GM12892 (cell line): ENCODE measurements at regions not wholly inside any gene's neighbourhood (a gene's known extent, or its start where the extent isn't known, plus 50 kb on each side); places are given as distances from the start of the nearest gene placed in this dataset.

Source experiments
- DNase-seq: peaks from one replicate; pipeline ENCODE4 v3.0.0; 2011; ENCODE audit not compliant: insufficient read length
- FAIRE-seq: peaks from 2 replicates; lab custom pipeline; 2011; peaks lifted over from hg19 to GRCh38; lab: Jason Lieb, UNC
- POLR2A ChIP-seq: IDR thresholded peaks from 2 replicates; pipeline ENCODE4 v1.6.1; 2011; ENCODE audit warnings: low read depth, low read length, control low read depth
- POLR2AphosphoS5 ChIP-seq: IDR thresholded peaks from 2 replicates; pipeline ENCODE4 v1.6.1; 2011; ENCODE audit warnings: low read depth, low read length, control low read depth
- TAF1 ChIP-seq: IDR thresholded peaks from 2 replicates; pipeline ENCODE4 v1.6.1; 2011; ENCODE audit warnings: low read depth, mild to moderate bottlenecking, control low read depth, low read length, borderline replicate concordance

DNA sequence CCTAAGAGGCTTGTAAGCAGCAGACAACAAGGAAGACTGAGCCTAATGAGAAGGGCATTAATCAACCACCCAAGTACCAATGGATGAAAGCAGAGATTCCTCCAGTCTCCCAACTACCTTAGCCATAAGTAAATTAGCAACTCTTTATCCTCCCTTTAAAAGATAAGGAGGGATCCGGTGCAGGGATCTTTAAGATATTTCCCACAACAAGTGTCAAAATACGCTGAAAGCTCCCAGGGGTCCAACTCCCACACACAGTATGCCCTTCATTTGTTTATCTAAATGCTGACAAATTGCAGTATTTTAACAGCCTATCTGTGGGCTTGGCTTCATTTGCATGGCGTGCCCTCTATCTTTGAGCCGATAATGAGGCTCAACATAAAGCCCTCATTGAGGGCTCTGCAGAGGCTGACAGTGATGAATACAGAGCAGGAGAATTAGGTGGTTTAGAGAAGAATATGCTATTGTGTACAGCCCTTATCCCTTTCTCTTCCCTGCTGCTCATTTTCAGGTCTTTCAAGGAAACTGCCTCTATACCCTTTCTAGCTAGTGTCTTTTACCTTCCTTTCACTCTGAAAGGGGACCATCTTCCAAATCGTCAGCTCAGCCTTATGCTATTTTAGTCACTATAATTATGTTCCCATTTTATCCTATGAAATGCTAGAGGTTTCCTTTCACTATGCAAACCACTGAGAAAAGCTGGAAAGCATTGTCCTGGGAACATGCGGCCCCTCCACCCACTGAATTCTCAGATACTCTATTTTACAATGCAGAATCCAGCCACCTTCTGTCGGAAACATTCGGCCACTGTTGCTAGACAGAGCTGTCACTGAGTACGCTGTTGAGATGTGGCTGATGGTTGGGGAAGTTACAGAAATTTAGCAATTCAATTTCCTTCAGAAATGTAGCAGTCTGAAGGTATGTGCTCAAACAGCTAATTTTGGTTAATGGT, 575.2 kb upstream of the JAG1 start:
- FAIRE-seq (no peak), DNase-seq (no peak)
- TF ChIP-seq POLR2AphosphoS5 (no peak), POLR2A (no peak), TAF1 (no peak)

DNA sequence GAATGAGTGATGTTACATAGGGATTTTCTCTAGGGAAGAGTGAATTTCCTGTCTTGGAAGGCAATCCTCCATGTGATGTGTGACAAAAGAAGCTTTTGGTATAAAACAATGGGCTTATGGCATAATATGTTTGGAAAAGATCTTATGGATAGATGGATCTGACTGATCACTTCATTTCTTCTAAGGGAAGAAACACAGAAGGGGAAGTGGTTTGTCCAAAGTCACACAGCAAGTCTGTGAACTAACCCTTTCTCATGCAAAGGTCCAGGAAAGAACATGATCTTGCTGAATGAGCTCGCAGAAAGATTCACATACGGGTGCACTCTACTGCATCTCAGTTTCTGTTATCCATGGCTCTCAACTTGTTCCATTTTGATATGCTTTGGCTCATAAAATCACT, 575.9 kb upstream of the JAG1 start:
- TF ChIP-seq TAF1 (no peak), POLR2A (no peak), POLR2AphosphoS5 (no peak)

DNA sequence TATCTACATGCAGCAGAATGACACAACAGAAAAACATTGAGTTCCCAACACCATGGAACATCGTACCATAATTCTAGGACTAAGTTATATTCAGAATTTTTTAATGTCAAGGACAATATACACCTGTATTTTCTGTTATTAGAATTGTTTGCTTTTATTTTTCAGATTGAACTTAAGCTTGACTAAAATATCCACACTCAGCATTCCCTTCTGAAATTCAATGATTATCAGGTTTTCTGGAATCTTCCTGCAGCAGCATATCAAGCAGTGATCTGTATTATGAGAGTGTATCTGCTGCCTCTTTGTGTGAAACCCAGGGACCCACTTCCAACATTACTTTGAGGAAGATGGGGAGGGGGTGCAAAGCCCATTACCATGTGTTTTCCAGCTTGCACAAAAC, 578.6 kb upstream of the JAG1 start:
- no peak for TF ChIP-seq TAF1
- no peak for TF ChIP-seq POLR2AphosphoS5
- TF ChIP-seq POLR2A = no peak
- FAIRE-seq (no peak), DNase-seq (no peak)

More for the DNA sequence above, 575.9 kb upstream of the JAG1 start:
- FAIRE-seq (no peak), DNase-seq (no peak)

DNA sequence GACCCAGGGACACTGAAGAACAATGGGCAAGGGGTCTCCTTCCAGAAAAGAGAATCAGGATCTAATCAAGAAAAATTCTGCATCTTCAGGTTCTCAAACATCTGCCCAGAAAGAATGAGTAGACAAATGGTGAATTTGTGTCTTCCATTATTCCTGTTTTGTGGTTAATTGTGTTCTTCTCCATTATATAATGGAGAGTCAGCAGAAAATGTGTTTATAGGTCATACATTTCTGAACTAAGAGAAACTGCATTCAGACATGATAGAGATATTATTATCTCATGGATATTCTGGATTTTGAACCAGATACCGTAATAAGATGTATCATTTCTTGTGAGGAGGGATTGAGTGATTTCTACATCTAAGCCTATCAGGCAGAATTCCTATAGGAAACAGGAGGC, 581.7 kb upstream of the JAG1 start:
- no peak for FAIRE-seq
- DNase-seq = no peak
- TF ChIP-seq POLR2AphosphoS5 = no peak
- TF ChIP-seq POLR2A = no peak
- TF ChIP-seq TAF1 = no peak

DNA sequence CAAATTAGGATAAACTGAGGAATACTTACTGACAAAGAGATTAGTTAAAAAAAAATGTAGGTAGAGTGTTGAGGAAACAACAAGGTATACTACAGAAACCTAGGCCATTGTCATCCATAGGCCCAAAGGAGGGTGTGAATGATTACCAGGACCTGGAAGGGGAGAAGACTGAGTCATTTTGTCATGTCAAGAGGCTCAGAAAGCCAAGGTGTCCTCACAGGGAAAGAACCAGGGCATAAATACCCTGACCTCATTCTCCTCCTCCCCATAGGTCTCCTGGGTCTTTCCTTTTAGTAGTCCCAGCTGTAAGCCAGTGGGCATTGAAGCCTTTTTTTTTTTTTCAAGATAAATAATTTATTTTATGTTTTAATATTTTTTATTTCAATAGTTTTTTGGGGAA, 582.1 kb upstream of the JAG1 start:
- no peak for FAIRE-seq
- TF ChIP-seq POLR2A = no peak
- TF ChIP-seq TAF1 = no peak
- TF ChIP-seq POLR2AphosphoS5 = no peak
- DNase-seq = no peak

DNA sequence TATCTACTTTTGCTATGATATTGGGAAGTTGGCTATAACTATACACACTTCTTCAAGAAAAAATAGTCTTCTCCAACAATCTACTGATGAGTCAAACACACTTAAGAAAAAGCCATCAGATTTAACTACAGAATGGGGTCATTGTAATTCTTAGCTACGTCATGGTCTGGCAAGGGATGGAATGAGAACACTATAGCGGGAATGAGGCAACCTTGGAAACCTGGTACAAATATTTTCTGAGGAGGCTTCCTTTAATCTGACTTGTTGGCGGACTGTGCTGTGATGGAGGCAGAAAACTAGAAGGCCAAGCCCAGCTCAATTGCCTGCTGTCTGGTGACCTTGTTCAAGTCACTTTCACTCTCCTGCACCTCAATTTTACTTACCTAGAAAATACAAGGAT, 586.8 kb upstream of the JAG1 start:
- FAIRE-seq (no peak), DNase-seq (no peak)
- TF ChIP-seq POLR2AphosphoS5 = no peak
- TF ChIP-seq POLR2A = no peak
- TF ChIP-seq TAF1 = no peak

DNA sequence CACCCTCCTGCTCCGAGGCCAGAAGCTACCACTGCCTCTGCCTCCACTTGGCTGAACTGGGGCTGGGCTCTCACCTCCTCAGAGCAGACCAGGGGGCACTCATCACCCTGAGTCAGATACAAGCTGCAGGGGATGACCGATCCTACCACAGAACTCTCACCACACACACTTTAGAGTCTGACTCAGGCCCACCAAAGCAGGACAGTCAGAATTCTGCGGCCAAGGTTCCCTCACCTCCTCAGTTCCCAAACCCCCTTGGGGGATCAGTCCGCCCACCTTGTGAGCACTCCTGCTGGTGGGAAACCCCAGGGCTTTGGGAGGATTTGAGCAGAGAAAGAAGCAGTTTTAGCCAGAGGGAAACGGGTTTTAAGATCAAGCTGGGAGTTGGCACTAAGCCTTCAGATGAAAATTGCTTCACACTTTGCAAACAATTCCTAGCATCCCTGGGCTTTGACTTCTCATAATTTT, 587.8 kb upstream of the JAG1 start:
- TF ChIP-seq POLR2AphosphoS5 = no peak
- TF ChIP-seq POLR2A = no peak
- no peak for TF ChIP-seq TAF1
- DNase-seq = no peak
- FAIRE-seq = no peak

DNA sequence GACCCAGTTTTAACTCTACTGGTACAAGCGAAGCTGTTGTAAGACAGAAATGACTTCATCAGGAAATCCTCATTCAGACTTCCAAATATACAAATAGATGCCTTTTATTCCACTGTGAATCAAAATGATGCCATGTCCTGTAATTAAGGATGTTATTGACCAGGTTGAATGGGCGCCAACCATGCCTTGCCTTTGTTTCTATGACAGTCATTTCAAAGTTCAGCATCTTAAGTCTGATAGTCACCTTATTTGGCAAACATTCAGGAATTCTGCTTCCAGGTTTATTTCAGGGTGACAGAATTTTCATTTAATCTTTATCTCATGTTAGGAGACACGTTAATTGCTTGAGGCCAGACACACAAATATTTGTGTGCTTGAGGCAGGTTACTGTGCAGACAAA, 592.8 kb upstream of the JAG1 start:
- FAIRE-seq = no peak
- TF ChIP-seq POLR2A (no peak), POLR2AphosphoS5 (no peak), TAF1 (no peak)
- DNase-seq = no peak

DNA sequence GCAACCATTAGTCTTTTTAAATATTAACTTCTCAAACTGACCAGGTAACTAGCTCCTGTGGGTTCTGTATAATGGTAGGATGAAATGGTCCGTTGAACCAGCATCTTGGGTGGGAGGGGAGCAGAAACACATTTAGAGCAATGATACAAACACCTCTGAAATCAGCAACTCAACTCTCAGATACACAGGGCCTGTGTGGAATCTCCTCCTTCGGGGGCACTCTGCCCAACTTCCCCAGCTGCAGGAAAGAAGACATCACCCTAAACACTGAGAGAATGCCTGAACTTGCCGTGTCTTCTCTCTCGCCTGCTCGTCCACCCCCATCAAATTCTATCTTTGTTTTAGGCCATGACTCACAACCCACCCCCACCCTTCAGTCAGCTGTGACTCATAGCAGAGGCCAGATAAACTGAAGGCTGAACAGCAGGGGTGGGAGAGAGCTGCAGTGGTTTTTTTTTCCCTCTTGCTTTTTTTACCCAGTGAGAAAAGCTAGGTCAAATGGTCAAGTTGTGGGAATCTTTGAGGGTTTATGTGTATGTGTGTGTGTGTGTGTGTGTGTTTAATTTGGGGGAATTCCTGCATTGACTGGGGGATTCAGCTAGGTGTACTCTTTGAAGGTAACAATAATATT, 593.4 kb upstream of the JAG1 start:
- DNase-seq = no peak
- FAIRE-seq = no peak
- TF ChIP-seq TAF1 = no peak
- no peak for TF ChIP-seq POLR2A
- TF ChIP-seq POLR2AphosphoS5 = no peak

DNA sequence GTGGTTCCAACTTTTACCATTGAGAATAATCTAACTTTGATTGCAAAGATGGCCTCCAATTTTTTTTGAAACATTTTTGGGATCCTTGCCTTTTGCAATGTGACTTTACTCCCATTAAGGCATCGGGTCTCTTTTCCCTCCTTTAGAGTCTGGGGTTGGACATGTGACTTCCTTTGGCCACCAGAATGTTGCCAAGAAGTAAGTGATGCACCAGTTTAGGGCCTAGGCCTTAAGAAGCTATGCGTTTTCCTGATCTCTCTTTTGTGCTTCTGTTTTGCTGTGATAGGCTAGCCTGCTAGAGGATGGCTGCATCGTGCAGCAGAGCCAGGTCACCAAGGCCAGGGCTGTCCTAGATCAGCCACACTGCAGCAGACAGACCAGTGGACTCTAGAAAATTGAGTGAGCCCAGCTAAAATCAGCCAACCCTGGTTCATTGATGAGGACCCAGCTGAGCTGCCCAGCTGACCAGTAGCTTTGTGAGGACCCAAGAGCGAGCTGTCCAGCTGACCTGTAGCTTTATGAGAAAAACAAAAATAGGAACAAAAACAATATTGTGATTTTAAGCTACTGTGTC, 594.0 kb upstream of the JAG1 start:
- FAIRE-seq = no peak
- no peak for DNase-seq
- no peak for TF ChIP-seq TAF1
- TF ChIP-seq POLR2A = no peak
- no peak for TF ChIP-seq POLR2AphosphoS5

DNA sequence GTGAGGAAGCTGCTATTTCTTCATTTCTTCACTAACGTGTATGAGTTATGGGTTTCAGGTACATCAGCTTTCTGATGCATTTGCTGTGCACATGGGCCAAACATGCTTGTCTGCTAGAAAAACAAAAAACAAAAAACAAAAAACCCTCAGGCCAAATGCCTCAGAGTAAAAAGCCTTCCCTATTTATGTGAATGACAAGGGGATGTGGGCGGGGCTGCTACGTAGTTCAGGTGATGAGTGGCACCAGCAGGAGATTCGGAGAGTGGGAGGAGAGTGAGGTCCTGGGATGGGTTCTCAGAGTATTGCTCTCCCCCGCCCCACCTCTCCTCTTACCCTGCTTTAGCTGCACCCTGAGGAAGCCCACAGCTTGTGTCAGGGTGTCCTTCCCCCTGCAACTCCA, 596.8 kb upstream of the JAG1 start:
- no peak for FAIRE-seq
- TF ChIP-seq TAF1 (no peak), POLR2AphosphoS5 (no peak), POLR2A (no peak)
- DNase-seq = no peak
